ENCODE measurements at regions not wholly inside any gene's neighbourhood (a gene's known extent, or its start where the extent isn't known, plus 50 kb on each side); places are given as distances from the start of the nearest gene placed in this dataset.
"Not testable (repeated sequence)": the region's sequence is repeated elsewhere in the genome, so short reads cannot be mapped to it uniquely, and the experiment has no call there.

- no peak for TF ChIP-seq CTCF (IDR thresholded peaks at IDR 0.05; ENCODE audit: low read depth, low read length)
- in situ Hi-C loops (cut with HindIII; ENCODE audit: low sequenced_read_pairs): no loop called here
- no peak for DNase-seq (ENCODE audit: low read depth, low spot score)
Measured at GRCh38 chr3:193816028-193816395, 223.0 kb downstream of the OPA1 start.

GRCh38 chr3:193816656-193817311 is 223.8 kb downstream of the OPA1 start:
- H3K4me3 ChIP-seq (ENCODE audit: low read depth, low read length): no peak overlapping the region
- in situ Hi-C loops (cut with HindIII; ENCODE audit: low sequenced_read_pairs): no loop called here
- TF ChIP-seq CTCF (IDR thresholded peaks at IDR 0.05; ENCODE audit: low read depth, low read length): no peak
- DNase-seq (ENCODE audit: low read depth, low spot score): peak; percentile 36

More at GRCh38 chr3:193816028-193816395, 223.0 kb downstream of the OPA1 start:
- no peak overlapping the region for H3K4me3 ChIP-seq (ENCODE audit: low read depth, low read length)

DNA sequence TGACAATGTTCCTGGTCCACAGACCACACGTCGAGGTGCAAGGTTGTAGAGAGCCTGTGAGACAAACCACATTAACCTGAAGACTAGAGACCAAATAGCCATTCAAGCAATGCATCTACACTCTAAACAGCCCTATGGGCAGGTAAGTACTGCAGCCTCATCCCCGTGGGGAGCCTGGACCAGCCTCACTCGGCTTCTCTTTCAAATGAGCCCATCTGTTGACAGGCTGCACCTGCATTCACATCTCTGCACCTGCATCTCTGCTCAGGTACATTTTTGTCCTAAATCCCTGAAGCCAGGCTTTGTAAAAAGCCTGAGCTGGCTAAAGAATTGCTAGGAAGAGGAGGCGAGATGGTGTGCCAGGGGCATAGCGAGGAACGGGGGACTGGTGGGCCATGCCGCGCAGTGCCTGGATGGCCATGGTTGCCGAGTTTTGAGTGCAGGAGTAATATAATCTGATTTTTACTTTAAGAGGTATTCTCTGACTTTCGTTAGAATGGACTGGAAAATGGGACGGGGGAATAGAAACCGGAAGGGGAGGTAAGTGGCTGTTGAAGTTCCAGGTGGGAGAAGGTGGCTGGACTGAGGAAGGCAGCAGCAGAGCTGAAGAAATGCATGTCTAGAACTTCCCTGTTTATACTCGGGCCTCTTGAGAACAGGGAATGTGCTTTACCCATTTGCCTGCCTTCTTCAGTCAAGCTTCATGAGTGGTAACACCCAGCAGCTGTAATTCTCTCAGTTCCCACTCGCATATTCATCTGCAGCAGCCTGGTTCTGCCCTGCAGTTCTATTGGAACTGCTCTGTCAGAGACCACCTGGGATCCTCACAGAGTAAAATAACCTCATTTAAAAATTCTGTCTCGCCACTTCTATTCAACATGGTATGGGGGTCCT is 226.4 kb downstream of the OPA1 start:
- DNase-seq (ENCODE audit: low read depth, low spot score): no peak
- no peak for TF ChIP-seq CTCF (IDR thresholded peaks at IDR 0.05; ENCODE audit: low read depth, low read length)
- in situ Hi-C loops (cut with HindIII; ENCODE audit: low sequenced_read_pairs): no loop called here

DNA sequence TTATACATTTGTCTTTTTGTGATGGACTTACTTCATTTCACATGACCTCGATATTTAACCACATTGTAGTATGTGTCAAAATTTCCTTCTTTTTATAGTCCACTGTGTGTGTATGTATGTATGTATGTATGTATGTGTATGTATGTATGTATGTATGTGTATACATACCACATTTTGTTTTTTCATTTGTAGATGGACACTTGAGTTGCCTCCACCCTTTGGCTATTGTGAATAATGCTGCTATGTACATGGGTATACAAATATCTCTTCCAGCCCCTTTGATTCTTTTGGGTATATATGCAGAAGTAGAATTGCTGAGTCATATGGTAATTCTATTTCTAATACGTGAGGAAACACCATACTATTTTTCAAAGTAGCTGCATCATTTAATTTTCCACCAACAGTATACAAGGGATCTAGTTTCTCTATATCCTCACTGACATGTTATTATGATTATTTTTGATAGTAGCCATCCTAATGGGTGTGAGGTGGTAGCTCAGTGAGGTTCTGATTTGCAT is 228.2 kb downstream of the OPA1 start:
- no peak overlapping the region for H3K4me3 ChIP-seq (ENCODE audit: low read depth, low read length)
- no peak for DNase-seq (ENCODE audit: low read depth, low spot score)
- TF ChIP-seq CTCF (IDR thresholded peaks at IDR 0.05; ENCODE audit: low read depth, low read length): no peak
- in situ Hi-C loops (cut with HindIII; ENCODE audit: low sequenced_read_pairs): no loop called here

More for the DNA sequence above, 226.4 kb downstream of the OPA1 start:
- H3K4me3 ChIP-seq (ENCODE audit: low read depth, low read length): no peak overlapping the region

DNA sequence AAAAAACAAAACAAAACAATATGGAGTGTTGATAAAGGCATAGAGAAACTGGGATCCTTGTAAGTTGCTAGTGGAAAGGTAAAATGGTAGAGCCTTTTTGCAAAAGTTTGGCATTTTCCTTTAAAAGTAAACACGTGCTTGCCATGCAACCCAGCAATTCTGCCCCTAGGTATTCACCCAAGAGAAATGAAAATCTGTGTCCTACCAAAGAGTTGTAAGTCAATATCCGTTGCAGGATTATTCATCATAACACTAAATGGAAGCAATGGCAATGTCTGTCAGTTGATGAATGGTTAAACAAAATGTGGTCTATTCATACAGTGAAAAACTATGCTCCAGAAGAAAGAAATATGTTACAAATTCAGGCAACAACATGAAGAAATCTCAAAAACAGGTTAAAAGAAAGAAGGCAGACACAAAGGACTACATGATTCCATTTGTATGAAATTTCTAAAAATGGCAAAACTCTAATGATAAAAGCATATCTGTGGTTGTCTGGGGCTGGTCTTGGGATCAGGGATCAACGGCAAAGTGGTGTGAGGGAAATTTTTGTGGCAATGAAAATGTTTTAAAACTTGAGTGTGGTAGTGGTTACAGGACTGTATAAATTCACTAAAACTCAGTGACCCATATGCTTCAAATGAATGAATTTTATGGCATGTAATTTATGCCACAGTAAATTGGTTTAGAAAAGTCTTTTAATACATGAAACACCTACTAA is 229.6 kb downstream of the OPA1 start:
- H3K4me3 ChIP-seq (ENCODE audit: low read depth, low read length): no peak overlapping the region
- no peak for TF ChIP-seq CTCF (IDR thresholded peaks at IDR 0.05; ENCODE audit: low read depth, low read length)
- in situ Hi-C loops (cut with HindIII; ENCODE audit: low sequenced_read_pairs): no loop called here
- peak; percentile 85 for DNase-seq (ENCODE audit: low read depth, low spot score)

DNA sequence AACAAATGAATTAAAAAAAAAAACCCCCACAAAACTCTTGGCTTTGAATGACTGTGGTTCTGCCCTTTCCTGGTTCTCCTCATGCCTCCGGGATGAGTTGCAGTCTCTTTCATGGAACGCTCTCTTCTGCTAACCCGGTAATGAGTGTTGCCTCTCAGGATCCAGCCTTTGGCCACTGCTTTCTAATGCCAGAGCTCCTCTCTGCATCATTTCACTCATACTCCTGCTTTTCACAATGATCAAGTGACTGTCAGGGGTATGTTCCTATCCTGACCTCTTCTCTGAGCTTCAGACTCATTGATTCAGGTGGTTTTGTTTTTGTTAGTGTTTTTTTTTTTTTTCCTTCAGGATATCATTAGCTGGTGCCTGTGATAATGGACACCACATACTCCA is 230.2 kb downstream of the OPA1 start:
- DNase-seq (ENCODE audit: low read depth, low spot score); H3K4me3 ChIP-seq (ENCODE audit: low read depth, low read length); in situ Hi-C loops (cut with HindIII; ENCODE audit: low sequenced_read_pairs): not testable (repeated sequence)

All from astrocyte of the spinal cord (primary cell).